ENCODE measurements at regions not wholly inside any gene's neighbourhood (a gene's known extent, or its start where the extent isn't known, plus 50 kb on each side); places are given as distances from the start of the nearest gene placed in this dataset.

DNA sequence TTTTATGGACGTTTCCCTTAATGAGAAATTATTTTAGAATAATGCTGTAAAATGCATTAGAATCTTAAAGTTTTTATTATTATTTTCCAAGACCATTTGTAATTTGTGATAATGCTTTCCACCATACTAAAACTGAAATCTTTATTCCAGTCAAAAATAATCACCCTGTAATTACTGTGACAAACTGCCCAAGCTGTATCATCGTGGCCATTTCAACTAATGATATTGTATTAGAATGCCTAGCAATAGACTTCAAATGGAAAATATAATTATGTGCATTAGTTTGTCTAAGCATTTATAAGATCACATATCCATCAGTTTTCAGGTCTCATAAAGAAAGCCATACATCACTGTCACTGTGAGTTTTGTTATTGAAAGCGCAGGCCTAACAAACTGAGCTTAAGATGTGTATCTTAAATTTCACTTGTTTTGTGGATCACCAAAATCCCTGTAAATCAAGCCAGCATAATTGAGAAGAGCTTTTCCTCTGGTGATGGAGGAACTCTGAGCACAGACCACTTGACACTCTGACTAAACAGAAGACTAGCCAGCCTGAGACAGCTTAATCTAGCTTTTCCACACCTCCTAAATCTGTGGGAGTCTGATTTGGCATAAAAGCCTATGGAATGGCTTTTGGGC, 1312.2 kb upstream of the ACVR2A start:
- TF ChIP-seq, protein P1, sequence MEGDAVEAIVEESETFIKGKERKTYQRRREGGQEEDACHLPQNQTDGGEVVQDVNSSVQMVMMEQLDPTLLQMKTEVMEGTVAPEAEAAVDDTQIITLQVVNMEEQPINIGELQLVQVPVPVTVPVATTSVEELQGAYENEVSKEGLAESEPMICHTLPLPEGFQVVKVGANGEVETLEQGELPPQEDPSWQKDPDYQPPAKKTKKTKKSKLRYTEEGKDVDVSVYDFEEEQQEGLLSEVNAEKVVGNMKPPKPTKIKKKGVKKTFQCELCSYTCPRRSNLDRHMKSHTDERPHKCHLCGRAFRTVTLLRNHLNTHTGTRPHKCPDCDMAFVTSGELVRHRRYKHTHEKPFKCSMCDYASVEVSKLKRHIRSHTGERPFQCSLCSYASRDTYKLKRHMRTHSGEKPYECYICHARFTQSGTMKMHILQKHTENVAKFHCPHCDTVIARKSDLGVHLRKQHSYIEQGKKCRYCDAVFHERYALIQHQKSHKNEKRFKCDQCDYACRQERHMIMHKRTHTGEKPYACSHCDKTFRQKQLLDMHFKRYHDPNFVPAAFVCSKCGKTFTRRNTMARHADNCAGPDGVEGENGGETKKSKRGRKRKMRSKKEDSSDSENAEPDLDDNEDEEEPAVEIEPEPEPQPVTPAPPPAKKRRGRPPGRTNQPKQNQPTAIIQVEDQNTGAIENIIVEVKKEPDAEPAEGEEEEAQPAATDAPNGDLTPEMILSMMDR (conservative IDR thresholded peaks at IDR 0.05 in 1 of 2, IDR thresholded peaks at IDR 0.05 in 1 of 2; ENCODE audit: low read depth in 1 of 2, low read length in 2 of 2) = no peak
- no peak for TF ChIP-seq EZH2 (IDR thresholded peaks at IDR 0.05; ENCODE audit: low read length, missing control alignments)

Measured in fibroblast of lung (primary cell).